Endothelial cell of umbilical vein (primary cell): ENCODE measurements at regions not wholly inside any gene's neighbourhood (a gene's known extent, or its start where the extent isn't known, plus 50 kb on each side); places are given as distances from the start of the nearest gene placed in this dataset.

Experiments used
- BruUV-seq: library from RNA; stranded (reverse); fragments of 400-500 nt; replicated peaks from 2 replicates; lab custom pipeline; 2021; lab: Mats Ljungman, UMichigan
- CTCF ChIA-PET: fragments of 300-600, 350-600 bp; sonication (Branson Sonifier 250); formaldehyde crosslinking; loops from one replicate; lab custom pipeline; 2021; ENCODE audit warnings: antibody characterized with exemption, inconsistent platforms; lab: Charles Lee
- POLR2A ChIA-PET: fragments of 300-600, 350-600 bp; sonication (Branson Sonifier 250); formaldehyde crosslinking; loops from one replicate; lab custom pipeline; 2021; ENCODE audit warnings: antibody characterized with exemption, inconsistent platforms; lab: Charles Lee
- DNase-seq: peaks from one replicate; pipeline ENCODE4 v3.0.0-alpha.2; 2011; ENCODE audit warnings: low read depth, low spot score
- FAIRE-seq: peaks from 2 replicates; lab custom pipeline; 2011; peaks lifted over from hg19 to GRCh38; lab: Jason Lieb, UNC
- H2AFZ ChIP-seq: 2 replicates; pipeline ENCODE4 v1.6.0; 2012; ENCODE audit warnings: low read depth, low read length, control low read depth, inconsistent platforms
- H3K27ac ChIP-seq: 2 replicates; pipeline ENCODE4 v1.5.1; 2011; ENCODE audit warnings: low read depth, mild to moderate bottlenecking, control low read depth, low read length, moderate library complexity; ENCODE audit not compliant: insufficient read depth
- H3K27me3 ChIP-seq, 2 experiments: 2 replicates each; pipeline versions ENCODE4 v1.6.0 to v1.6.1; 2011; ENCODE audit warnings: low read length in 2 of 2, mixed read lengths in 1 of 2; ENCODE audit not compliant: control insufficient read depth in 2 of 2, insufficient read depth in 2 of 2
- H3K36me3 ChIP-seq, 2 experiments: 2 replicates in 1 of 2; 3 replicates in 1 of 2; pipeline ENCODE4 v1.5.1; 2011; ENCODE audit warnings: low read length in 2 of 2, mild to moderate bottlenecking in 1 of 2, moderate library complexity in 1 of 2; ENCODE audit not compliant: control insufficient read depth in 2 of 2, insufficient read depth in 2 of 2; ENCODE audit errors: extremely low read depth in 1 of 2
- H3K4me1 ChIP-seq: 3 replicates; pipeline ENCODE4 v1.5.1; 2011; ENCODE audit warnings: mild to moderate bottlenecking, low read length; ENCODE audit not compliant: control insufficient read depth, insufficient read depth; ENCODE audit errors: extremely low read depth
- H3K4me2 ChIP-seq: 2 replicates; pipeline ENCODE4 v1.6.1; 2011; ENCODE audit warnings: low read length, control low read depth, mixed read lengths; ENCODE audit not compliant: insufficient read depth
- H3K4me3 ChIP-seq, 3 experiments: fragments of 200-600 bp in 1 of 3; sonication (generic), shearing (Covaris generic) in 1 of 3; replicated peaks in 1 of 3; 2 replicates each; pipeline ENCODE4 v1.5.1; 2011 to 2016; ENCODE audit warnings: control low read depth in 3 of 3, low read length in 3 of 3, mild to moderate bottlenecking in 2 of 3, inconsistent platforms in 1 of 3, low read depth in 1 of 3, moderate library complexity in 1 of 3; ENCODE audit not compliant: insufficient read depth in 1 of 3
- H3K79me2 ChIP-seq: 2 replicates; pipeline ENCODE4 v1.6.0; 2012; ENCODE audit warnings: low read length, inconsistent platforms; ENCODE audit not compliant: control insufficient read depth, insufficient read depth
- H3K9ac ChIP-seq: replicated peaks from 2 replicates; pipeline ENCODE3; 2011; ENCODE audit warnings: low read length, control low read depth; ENCODE audit not compliant: insufficient read depth; ENCODE audit errors: extremely low read depth
- H3K9me1 ChIP-seq: replicated peaks from 3 replicates; pipeline ENCODE4 v1.6.0; 2011; ENCODE audit warnings: mild to moderate bottlenecking, low read length; ENCODE audit not compliant: control insufficient read depth, insufficient read depth; ENCODE audit errors: extremely low read depth
- H3K9me3 ChIP-seq: replicated peaks from 2 replicates; pipeline ENCODE4 v1.5.1; 2012; ENCODE audit warnings: low read length, inconsistent platforms; ENCODE audit not compliant: control insufficient read depth, insufficient read depth
- H4K20me1 ChIP-seq: replicated peaks from 2 replicates; pipeline ENCODE3; 2011; ENCODE audit warnings: mild to moderate bottlenecking, low read length; ENCODE audit not compliant: control insufficient read depth, insufficient read depth; ENCODE audit errors: extremely low read depth
- EZH2 ChIP-seq: IDR thresholded peaks from 2 replicates; pipeline ENCODE4 v1.6.1; 2012; ENCODE audit warnings: borderline replicate concordance, low read depth, mild to moderate bottlenecking, moderate library complexity, low read length, inconsistent platforms; ENCODE audit not compliant: severe bottlenecking
- FOS ChIP-seq: IDR thresholded peaks from 2 replicates; pipeline ENCODE4 v1.6.1; 2011; ENCODE audit warnings: mild to moderate bottlenecking, low read length, moderate library complexity, borderline replicate concordance; ENCODE audit not compliant: insufficient read depth
- GATA2 ChIP-seq: IDR thresholded peaks from 2 replicates; pipeline ENCODE4 v1.7.0; 2011; ENCODE audit warnings: low read depth, mild to moderate bottlenecking, moderate library complexity, mixed read lengths, low read length; ENCODE audit not compliant: insufficient read length, insufficient read depth
- JUN ChIP-seq: IDR thresholded peaks from 2 replicates; pipeline ENCODE4 v1.6.1; 2011; ENCODE audit warnings: borderline replicate concordance, low read depth; ENCODE audit not compliant: insufficient read length, insufficient read depth
- MYC ChIP-seq: IDR thresholded peaks from one replicate; pipeline ENCODE4 v1.6.1; 2011; ENCODE audit warnings: mild to moderate bottlenecking, low read depth, low read length
- POLR2A ChIP-seq: IDR thresholded peaks from 2 replicates; pipeline ENCODE4 v1.6.1; 2012; ENCODE audit warnings: low read depth, mild to moderate bottlenecking, control low read depth, low read length
- POLR2AphosphoS5 ChIP-seq: IDR thresholded peaks from 2 replicates; pipeline ENCODE4 v1.6.1; 2012; ENCODE audit warnings: low read depth, mild to moderate bottlenecking, control low read depth, low read length, moderate library complexity; ENCODE audit not compliant: insufficient read depth
- dilution Hi-C: fragments of 300-500 bp; cut with MboI; formaldehyde crosslinking; loops from one replicate; pipeline ENCODE4 v1.15.0; 2019; ENCODE audit warnings: low sequenced_read_pairs; ENCODE audit not compliant: extremely low pct_ligation_motif_present
- intact Hi-C: fragments of 100-400 bp; cut with micrococcal nuclease; formaldehyde crosslinking; loops from one replicate; pipeline ENCODE4 v1.10.0; 2022
- TF ChIP-seq, protein P1 (sequence below), 2 donors: IDR thresholded peaks; 1 replicate in 1 of 2; 2 replicates in 1 of 2; pipeline ENCODE4 v1.5.1; 2011; ENCODE audit warnings: low read length in 2 of 2, mild to moderate bottlenecking in 2 of 2, moderate library complexity in 2 of 2, control low read depth in 1 of 2, inconsistent platforms in 1 of 2, low read depth in 1 of 2; ENCODE audit not compliant: insufficient read depth in 1 of 2; ENCODE audit errors: extremely low read depth in 1 of 2
- TF ChIP-seq, protein P2 (sequence below): IDR thresholded peaks from 2 replicates; pipeline ENCODE4 v1.6.1; 2011; ENCODE audit not compliant: insufficient read depth, insufficient read length

DNA sequence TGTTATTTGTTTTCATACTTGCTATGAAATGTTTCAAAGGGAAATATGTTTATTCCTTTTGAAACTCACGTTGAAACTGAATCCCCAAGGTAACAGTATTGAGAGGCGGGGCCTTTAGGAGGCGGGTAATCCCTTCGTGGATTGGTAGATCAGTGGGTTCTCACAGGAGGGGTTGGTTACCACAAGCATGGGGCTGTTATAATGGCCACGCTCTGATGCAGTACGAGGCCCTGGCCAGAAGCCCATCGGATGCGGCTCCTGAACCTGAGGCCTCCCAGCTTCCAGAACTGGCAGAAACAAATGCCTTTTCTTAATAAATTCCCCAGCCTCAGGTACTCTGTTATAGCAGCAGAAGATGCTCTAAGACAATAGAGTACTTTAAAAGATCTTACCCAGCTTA, 135.7 kb downstream of the ASB1 start:
- no peak overlapping the region for H3K4me3 ChIP-seq
- H3K79me2 ChIP-seq = no peaks in the 10 kb centered on the region
- TF ChIP-seq POLR2A (no peak), GATA2 (no peak), MYC (no peak), EZH2 (no peak), FOS (no peak), JUN (no peak), POLR2AphosphoS5 (no peak)
- TF ChIP-seq, protein P1, sequence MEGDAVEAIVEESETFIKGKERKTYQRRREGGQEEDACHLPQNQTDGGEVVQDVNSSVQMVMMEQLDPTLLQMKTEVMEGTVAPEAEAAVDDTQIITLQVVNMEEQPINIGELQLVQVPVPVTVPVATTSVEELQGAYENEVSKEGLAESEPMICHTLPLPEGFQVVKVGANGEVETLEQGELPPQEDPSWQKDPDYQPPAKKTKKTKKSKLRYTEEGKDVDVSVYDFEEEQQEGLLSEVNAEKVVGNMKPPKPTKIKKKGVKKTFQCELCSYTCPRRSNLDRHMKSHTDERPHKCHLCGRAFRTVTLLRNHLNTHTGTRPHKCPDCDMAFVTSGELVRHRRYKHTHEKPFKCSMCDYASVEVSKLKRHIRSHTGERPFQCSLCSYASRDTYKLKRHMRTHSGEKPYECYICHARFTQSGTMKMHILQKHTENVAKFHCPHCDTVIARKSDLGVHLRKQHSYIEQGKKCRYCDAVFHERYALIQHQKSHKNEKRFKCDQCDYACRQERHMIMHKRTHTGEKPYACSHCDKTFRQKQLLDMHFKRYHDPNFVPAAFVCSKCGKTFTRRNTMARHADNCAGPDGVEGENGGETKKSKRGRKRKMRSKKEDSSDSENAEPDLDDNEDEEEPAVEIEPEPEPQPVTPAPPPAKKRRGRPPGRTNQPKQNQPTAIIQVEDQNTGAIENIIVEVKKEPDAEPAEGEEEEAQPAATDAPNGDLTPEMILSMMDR (IDR thresholded peaks at IDR 0.05; ENCODE audit: extremely low read depth in 1 of 2, insufficient read depth in 1 of 2, low read depth in 1 of 2, low read length in 2 of 2) = no peak
- TF ChIP-seq, protein P2, sequence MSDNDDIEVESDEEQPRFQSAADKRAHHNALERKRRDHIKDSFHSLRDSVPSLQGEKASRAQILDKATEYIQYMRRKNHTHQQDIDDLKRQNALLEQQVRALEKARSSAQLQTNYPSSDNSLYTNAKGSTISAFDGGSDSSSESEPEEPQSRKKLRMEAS = no peak
- H3K27me3 ChIP-seq = no peaks in the 10 kb centered on the region
- dilution Hi-C loops (no loop called here), intact Hi-C loops (no loop called here)
- H3K27ac ChIP-seq = no peak overlapping the region
- no peak overlapping the region for H2AFZ ChIP-seq
- BruUV-seq = no TSS peak
- DNase-seq = no peak
- no peaks in the 10 kb centered on the region for H3K36me3 ChIP-seq
- no peak overlapping the region for H3K9ac ChIP-seq
- CTCF ChIA-PET = no interaction called here
- POLR2A ChIA-PET = no interaction called here
- H4K20me1 ChIP-seq = no peaks in the 10 kb centered on the region
- no peak overlapping the region for H3K4me2 ChIP-seq
- no peaks in the 10 kb centered on the region for H3K9me3 ChIP-seq
- FAIRE-seq = no peak
- H3K9me1 ChIP-seq = no peaks in the 10 kb centered on the region
- H3K4me1 ChIP-seq = no peaks in the 10 kb centered on the region
